CD4-positive, alpha-beta T cell treated with Interferon alpha-2 for 1 hour (primary cell): ENCODE measurements at regions not wholly inside any gene's neighbourhood (a gene's known extent, or its start where the extent isn't known, plus 50 kb on each side); places are given as distances from the start of the nearest gene placed in this dataset.

Experiments used
- DNase-seq, 2 donors: peaks; one replicate each; pipeline ENCODE4 v3.0.0-alpha.2; 2020 to 2022

DNA sequence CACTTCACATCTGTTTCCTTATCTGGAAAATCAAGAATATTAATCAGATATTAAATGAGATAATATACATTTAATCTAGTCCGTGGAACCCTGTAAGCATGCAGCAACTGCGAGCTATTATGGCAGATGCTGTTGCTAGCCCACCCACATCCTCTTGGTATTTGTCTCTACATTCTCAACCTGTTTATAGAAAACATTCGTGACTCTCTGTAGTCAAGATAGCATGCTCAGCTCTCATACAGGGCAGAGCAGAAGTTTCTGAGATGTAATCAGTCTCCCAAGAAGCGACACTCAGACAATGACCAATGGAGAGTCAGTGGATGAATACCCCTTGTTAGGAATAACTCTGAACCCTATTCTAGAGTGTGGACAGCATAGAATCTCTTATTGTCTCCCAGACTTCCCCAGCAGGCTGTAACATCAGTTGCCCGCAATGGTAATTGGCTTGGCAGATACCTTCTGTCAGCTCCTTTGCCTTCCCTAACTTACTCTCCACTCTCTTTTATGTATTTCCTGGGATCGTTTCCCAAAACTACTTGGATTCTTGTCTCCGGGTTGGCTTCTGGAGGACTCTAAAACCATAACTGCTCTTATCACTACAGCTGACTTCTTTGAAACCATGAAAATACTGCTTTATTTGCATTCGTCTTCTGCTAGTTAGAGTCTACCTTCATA, 400.7 kb upstream of the TNP1 start:
- DNase-seq, result no peak

DNA sequence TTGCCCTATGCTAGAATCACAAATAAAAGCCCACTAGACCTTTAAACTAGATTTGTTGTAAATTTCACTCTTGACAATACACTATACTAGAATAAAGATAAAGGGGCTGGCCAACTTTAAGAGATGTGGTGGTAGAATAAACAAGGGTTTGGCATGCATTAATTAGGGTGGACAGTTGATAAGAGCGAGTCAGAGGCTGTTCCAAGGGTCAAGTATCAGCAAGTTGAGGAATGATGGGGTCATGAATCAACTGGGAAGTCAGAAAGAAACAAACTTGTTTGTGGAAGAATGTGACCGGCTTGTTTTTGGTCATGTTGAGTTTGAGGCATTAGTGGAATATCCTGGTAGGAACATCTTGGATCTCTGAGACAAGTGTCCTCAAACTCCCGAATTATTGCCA, 398.3 kb upstream of the TNP1 start:
- no peak for DNase-seq

DNA sequence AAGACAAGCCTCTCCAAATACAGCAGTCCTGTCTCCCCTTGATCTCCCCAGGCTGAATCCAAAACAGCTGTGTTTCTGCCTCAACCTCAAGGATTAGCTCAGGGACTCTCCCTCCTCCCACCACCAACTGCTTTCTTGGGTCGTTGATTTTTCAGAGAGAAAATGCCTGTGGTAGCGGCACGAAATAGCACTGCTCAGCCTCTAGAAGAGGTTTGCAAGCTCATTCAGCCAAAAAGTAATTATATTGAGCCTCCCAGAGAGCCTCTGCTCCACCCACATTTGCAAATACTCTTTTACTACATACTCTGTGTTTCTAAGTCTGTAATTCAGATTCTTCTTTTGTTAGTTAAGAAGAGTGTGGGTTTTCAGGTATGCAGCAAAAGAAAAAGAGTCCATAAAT, 396.4 kb upstream of the TNP1 start:
- DNase-seq, result no peak

DNA sequence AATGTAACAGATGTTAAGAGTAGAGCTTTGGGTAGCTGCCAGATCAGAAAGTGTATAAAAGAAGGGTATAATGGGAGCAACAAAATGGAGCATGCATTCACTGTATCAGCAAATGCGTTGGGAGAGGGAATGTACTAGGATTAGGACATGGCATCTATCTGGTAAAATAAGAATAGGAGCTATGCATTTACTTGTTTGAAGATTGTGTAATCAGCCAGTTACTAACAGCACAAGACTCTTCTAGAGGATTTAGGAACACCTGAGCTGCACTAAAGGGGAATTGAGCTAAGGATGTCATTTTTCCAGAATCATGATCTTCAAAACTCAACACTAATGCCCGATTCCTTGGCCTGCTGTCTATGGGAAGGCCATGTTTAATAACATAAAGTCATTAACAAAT, 394.2 kb upstream of the TNP1 start:
- DNase-seq, result no peak

DNA sequence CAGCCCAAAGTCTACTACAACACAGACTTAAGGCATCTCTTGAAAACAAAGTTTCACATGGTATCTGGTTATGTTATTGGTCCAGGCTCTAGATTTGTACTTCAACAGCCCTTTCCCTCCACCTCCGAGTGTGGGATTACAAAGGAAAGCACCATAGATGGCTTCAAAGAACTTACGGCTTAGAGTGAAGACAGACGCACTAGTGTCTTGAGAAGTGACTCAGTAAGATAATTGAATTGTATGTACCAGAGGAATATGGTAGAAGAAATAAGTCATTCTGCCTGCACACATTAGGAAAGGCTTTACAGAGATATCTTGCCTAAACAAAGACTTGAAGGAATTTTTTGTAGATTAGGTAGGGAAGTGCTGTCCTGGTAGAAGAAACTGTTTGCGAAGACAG, 392.3 kb upstream of the TNP1 start:
- no peak for DNase-seq

DNA sequence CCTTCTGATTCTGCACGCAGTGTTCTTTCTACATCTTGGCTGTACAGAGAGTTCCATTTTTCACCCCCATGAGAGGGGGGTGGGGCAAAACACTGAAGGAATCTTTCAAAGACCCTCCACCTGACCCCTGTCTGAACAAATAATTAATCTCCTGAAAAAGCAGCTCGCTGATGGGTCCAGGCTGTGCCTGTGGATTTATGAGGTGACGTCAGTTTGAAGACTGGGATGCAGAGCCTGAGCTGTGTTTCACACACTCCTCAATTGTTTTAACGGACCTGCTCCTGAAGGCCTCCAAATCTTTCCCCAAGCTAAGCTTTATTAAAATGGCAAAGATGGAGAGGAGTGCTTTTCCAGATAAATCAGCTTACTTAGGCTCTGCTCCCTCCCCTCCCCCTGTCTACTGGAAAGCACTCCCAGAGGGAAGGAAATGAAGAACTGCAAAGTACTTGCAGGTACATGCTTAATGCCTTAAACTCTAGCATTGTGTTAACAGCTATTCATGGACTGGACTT, 390.2 kb upstream of the TNP1 start:
- DNase-seq, result no peak

DNA sequence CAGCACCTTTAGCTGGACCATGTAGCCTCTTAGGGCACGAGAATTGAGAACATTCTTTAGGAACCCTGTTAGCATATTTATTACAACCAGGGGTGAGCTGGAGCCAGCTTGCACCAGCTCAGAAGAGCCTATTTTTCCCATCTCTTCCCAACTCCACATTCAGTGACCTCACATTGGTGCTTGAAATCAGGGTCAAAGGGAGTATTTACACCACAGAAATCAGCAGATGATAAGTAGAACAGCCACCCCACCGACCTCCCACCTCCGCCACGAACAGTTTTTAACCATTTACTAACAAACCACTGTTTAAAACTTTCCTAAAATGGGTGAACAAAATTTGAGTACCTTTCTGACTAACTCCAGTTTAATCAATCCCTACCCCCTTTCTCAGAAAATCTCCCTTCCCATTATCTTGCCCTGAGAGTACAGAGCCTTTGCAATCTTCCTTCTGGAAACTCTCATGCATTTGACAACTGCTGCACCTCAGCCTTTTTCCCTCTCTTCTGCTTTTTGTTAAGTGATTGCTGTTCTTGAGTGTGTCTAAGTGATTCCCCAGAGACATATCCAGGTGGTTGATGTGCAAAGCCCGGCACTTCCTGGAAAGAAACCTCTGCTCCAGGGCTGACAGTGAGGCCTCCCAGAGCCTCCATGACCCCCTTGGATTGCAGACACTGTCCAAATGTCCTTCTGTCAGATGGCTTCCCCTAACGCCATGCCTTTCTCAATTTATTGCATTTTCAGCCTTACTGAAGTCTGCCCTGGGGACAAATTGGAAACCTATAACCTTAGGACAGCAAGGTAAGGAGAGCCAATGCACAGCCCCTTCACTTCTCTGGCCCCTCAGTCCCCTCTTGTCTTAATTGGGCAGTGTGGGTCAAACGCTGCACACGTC, 389.5 kb upstream of the TNP1 start:
- no peak for DNase-seq

DNA sequence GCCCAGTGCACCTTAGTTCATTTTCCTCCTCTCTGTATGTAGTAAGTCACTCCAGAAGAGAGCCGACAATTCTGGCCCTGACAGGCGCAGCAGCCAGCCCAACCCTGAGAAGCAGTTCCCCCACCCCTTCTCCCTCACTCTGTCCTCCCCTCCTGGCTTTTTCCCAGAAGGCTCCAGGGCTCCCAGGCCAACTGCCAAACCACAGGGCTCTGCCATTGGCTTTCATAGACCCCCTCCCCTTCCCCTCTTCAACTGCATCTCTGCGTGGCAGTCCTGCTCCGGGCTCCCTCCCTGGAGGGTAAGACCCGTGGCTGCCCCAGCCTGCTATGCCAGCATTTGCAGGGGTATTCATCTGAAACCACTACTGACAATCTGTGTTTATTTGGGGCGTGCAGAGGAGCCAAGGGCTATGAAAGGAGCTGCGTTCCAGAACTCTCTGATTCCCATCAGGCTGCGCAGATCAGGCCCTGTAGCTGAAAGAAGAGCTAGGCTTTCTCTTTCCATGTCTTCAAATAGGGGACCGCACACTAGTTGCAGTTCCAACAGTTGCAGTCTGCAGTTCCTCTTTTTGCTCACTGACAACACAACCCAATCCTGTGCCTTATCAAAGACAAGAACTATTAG, 388.6 kb upstream of the TNP1 start:
- peak in 1 of 2 donors; percentile 5 for DNase-seq

DNA sequence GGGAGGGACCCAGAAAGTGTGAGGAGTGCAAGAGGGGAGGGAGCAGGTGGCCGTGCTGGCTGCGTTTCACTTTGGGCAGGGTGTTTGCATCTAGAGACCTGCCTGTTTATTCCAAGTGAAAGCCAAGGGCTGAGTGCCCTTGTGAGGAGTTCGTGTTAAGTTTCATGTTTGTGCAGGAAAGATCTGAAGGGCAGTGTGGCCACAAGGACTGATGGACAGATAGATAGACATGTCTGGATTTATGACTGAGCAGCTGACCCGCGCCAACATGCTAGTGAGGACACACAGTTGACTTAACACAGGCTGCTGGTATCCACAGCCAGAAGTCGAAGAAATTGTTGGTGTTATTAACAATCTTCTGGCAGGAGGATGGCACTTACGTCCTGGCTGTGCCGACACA, 387.6 kb upstream of the TNP1 start:
- no peak for DNase-seq

DNA sequence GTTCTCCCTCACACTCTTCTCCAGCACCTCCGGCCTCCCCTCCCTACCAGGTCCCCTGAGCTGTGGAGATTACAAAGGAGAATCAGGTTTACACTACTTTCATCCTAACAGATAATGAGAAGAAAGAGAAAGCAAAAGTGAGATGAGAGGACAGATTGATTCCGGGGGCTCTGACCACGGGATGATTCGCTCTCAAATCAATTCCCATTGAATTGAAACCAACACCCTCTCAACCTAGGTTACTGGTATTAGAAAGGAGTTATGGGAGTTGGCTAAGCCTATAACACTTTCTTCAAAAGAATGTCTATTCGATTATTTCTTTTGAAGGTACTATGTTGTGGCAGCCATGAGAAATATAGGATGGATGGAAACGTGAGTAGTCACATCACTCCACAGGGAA, 386.2 kb upstream of the TNP1 start:
- DNase-seq, result no peak

DNA sequence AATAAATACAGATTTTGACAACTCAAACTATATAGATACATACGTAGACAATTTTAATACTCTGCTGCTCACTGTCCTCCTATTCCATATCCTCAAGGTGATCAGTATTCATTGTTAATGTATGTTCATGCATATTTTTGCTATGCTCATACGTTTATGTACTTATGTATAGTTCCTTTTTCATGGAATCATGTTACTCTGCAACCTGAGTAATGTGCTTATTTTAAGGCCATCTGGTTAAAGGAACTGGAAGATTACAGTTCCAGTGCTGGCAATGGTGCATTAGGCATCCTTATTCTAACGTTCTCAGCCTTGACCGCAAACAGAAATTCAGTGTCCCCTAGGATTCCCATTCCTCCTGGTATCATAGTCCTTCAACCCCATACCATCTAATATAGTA, 385.0 kb upstream of the TNP1 start:
- DNase-seq, result no peak

DNA sequence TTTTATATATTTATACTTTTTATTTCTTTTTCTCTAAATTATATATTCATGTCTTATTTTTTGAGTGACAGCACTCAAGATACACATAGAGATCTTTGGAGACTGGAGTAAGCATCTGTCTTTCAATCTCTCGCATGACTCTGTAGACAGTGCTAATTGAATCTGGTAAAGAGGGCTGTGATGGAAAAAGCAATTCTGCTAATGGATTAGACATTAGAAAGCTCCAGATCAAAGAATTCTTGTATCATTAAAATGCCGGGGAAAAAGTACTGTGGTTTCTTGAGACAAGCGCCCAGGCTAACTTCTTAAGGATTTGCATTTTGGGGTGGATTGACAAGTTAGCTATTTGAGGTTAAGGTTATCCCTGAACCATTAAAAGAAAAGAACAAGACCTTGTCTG, 383.1 kb upstream of the TNP1 start:
- no peak for DNase-seq

DNA sequence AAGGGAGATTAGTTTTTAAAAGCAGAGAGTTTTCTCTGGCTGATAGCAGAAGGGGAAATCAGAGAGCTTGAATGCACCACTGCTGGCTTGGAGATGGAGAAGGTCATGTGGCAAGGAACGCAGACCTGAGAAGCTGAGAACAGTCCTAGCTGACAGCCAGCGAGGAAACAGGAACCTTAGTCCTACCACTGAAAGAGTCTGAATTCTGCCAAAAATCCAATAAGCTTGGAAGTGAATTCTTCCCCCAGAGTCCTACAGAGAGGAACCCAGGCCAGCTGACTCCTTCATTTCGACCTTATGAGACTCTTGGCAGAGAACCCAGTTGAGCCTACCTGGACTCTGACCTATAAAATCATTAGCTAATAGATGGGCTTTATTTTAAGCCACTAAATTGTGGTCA, 371.9 kb upstream of the TNP1 start:
- no peak for DNase-seq

DNA sequence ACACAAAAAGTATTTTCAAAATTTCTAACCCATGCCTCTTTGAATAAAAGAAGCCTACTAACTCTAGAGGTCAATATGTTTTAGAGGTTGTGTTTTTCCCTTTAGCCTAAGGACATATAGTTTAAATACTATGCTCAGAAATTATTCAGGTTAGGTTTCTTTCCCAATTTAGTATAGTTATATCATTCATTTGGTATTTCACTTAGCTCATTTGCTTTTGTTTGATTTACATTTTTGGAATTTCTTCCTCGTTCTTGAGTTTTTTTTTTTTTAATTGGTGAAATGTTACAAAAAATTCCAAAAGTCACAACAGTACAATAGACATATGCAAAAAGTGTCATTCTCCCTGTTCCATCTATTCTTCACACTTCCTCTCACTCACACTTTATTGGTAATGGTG, 371.3 kb upstream of the TNP1 start:
- no peak for DNase-seq

DNA sequence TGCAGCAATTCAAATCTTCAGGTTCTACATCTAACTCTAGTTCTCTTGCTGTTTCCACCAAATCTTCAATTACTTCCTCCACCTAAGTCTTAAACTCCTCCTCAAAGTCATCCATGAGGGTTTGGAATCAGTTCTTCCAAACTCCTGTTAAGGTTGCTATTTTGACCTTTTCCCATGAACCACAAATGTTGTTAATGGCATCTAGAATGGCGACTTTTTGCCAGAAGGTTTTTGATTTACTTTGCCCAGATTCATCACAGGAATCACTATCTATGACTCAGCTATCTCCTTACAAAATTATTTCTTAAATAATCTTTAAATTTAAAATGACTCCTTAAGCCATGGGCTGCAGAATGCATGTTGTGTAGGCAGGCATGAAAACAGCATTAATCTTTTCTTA, 368.9 kb upstream of the TNP1 start:
- DNase-seq, result no peak

DNA sequence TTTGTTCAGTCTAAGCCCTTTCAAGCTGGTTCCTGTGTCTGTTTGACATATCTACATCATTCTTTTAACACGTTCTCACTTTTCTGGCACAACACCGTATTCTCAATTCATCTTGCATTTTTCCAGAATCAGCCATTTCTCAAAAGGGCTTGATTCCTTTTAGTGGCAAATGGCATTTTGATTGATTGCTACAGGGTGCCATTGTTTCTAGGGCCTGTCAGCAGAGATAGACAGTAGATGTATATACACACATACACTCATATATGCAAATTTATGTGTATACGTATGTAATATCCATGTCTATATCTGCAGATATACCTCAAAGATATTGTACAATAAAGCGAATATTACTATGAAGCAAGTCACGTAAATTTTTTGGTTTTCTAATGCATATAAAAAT, 367.9 kb upstream of the TNP1 start:
- no peak for DNase-seq

DNA sequence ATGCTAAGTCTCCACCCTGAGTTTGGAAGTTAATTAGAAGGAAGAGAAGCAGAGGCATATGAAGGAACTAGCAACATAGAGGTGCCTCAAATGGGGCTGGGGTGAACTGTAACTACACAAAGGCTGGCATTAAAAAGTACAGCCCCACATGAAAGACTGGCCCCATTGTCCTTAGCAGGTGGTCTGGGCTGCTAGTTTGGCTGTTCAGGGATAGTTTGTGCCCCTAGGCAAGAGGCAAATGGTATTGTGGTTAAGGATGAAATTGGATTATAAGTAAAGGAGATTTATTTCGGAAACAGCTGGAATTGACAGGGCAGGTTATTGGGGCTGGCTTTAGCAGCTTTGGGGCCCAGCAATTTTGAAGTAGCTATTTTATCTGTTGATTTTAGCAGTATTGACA, 365.7 kb upstream of the TNP1 start:
- DNase-seq, result no peak

DNA sequence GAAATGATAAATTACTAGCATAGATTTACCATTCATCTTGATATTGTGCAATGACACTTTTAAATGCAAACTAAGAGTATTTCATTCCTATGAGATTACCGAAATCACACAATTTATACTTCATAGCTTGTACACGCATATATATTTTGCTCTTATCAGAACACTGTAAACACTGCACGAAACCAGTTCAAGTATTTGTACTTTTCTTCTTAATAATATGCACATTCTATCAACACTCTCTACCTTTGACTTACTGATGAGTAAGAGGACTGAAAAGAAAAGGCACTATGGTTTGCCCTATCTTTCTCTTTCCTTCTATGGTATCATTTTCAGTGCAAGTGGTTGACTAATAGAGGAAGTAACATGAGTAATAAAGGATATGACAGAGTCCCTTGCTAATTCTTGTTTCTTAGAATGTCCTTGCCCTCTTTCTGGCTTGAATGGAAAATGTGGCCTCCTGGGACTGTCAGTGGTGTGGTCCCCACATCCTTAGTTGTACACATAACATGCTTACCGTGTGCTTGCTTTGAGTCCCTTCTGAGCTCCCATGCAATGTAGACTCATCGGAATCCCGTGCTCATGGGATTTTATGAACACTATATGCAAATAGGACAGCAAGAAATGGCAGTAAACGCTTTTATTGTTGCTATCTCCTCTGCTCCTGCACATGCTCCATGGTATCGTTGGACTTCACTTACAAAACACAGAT, 363.5 kb upstream of the TNP1 start:
- peak; percentile 17 to 28 for DNase-seq

DNA sequence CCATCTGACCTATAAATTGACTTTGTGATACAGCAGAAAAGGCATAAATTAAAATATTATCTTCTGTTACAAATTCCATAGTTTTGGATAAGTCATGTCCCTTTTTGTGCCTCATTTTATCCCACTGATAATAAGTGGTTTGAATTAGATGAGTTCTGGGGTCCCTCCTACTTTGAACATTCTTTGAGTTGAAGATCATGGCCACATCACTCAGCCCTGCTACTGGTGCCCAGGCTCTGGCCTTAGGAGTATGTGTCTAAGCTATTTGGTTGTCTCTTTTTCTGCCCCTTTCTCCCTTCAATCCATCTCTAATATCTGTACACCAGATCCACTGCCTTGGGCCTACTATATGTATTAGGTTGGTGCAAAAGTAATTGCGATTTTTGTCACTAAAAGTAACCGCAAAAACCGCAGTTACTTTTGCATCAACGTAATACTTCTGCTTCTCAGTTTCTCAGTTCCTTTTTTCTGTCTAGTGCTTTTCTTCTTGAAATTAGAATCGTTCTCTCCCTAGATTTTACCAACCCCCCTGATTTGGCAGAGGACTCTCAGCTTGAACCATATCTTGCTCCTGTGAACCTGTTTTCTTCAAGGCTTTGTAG, 362.5 kb upstream of the TNP1 start:
- DNase-seq, result peak; percentile 18 to 34

DNA sequence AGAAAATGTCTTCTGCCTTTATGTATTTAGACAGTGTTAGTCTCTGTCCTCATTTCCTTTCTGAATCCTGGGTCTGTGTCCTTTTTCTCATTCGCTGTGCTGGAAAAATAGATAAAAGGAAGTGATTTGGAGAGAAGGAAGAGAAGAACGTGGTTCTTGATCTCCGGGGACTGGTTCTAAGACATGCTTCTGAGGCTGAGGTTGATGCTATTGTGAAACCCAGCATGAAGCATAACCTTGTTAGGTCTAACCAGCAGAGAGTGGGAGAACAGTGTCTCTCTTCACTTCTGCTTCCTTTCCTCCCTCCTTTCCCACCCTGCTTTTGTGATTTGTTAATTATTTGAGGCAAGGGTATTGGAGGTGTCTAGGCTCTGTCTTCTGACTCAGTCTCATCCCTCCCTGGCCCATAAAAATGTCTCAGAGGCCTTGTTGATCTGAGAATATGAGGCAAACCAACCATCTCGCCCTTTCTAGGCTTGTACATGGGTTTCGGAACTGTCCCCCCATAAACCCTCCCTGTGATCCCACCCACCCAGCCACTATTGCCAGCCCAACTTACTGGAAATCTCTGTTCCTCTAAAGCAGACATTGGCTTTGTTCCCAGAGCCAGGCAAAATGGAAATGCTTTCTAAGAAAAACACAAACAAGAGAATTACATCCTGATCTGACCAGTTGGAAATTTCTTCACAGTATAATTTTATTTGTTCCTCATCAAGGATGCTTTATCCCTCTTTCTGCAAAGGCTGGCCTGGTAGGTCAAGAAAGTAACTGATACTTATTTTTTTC, 360.6 kb upstream of the TNP1 start:
- no peak for DNase-seq

DNA sequence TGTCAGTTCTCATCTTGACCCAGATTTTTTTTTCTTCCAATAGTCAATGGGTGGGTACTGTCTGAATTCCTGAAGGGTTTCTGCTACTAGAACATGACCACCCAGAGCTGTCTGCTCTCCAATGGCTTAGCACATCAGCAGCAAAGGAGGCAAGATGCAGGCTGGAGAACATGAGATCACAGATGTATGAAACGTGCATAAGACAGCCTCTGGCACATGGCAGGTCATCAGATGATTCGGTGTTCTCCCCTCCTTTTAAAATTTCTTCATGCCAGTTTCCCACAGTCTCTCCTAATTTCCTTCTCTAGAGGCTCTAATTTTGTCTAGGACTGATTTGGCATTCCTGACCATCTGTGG, 359.3 kb upstream of the TNP1 start:
- no peak for DNase-seq
